IPS DF 19.7 (cell line): ENCODE measurements at regions not wholly inside any gene's neighbourhood (a gene's known extent, or its start where the extent isn't known, plus 50 kb on each side); places are given as distances from the start of the nearest gene placed in this dataset.

Source experiments
- DNase-seq: peaks from one replicate; pipeline ENCODE4 v3.0.0-alpha.2; 2013; ENCODE audit warnings: low read depth, low spot score

DNA sequence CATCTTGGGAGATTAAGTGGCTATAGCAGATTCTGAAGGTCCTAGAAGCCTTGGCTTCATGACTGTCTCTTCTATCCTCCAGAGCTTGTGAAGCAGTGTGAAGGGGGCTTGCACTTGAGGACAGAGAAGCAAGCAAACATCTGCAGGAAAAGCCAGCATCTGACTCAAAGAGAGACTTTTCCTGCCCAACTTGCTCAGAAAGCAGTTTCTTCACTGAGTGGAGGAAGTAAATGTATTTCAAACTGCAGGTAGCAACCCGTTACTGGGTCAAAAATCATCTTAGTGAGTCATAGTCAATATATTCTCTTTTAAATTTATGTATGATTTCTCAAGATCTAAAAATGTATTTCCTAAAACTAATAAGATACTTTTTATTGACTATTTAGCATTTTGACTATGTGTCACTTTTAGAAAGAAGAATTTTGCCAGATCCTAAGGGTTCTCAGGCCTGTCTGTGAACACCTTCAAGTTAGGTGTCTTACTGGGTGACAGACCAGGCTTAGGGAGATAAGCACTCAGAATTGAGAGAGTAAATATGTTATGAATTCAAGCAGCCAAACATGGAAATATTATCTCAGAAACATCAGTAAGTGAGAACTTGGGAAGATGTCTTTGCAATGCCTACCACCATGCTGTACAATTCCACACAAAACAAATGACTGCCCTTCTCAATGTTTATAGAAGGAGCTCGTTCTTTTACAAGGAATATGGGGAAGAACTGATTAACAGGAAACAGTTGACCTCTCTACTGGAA lies 72.6 kb upstream of the DMAC1 start:
- no peak for DNase-seq

DNA sequence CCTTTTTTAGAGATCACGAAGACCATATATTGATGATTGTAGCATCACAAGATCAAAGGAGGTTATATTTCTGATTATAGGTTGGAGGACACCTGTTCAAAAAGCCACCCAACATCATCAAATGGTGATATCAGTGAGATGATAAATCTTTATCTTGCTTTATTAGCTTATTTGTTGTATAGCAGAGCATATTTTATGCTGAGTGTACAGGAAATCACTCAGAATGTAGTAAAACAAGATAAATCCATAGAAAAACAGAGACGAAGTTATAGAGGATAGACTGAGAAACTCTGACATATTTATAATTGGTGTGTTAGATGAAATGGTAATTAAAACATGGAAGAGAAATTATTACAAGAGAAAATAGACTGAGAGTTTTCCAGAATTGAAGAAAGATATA lies 69.8 kb upstream of the DMAC1 start:
- DNase-seq: no peak

DNA sequence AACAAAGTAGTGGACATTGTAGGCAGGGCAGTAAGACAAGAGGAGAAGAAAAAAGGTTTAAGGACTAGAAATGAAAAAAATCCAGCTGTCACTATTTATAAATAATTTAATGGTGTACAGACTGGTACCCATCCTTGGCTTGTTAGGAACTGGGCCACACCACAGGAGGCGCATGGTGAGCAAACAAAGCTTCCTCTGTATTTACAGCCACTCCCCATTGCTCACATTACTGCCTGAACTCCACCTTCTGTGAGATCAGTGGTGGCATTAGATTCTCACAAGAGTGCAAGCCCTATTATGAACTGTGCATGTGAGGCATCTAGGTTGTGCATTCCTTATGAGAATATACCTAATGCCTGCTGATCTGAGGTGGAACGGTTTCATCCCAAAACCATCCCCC lies 62.6 kb upstream of the DMAC1 start:
- DNase-seq: no peak

DNA sequence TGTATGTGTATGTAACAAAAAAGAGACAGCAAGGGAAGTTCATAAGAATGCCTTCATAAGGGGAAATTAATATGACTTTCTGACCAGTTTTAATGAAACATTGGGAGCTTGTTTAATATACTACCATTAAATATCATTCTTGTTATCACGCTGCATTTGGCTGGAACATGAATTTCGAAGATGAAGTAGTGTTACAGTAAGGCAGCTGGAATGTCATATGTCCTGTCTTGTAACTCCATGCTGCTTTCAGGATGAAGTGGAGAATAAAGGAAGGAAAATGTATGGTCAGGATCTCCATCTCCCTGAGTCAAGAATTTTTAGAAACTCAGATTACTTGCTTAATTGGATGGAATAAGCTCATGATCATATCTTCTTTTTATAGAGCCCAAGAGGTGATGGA lies 61.5 kb upstream of the DMAC1 start:
- DNase-seq: no peak

GRCh38 chr9:7860335-7860709 lies 60.7 kb upstream of the DMAC1 start:
- no peak for DNase-seq

DNA sequence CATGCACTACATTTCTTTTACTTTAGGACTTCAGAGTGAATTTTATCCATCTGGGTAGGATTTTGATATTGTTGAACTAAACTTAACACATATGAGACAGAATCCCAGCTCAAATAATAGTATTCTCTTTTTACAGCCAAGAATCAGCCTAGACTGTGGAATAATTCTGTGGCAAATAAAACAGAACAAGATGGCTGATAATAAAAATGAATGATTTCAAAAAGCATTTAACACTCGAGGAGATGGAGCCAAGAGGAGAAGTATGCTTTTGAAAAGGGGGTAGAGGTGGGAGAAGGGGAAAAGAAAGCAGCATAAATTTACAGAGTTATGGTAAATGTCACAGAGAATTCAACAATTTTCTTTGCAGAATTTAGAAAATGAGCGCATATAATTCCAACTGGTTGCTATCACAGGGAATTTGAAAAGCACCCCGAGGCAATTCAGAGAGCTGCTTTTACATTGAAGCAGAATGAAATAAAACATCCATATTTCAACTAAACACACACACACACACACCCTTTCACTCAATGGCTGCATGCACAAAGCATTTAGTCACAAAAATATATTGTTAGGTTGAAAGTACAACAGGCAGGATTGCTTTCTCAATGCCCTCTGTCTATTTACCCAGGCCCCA lies 60.2 kb upstream of the DMAC1 start:
- DNase-seq: no peak

- DNase-seq: no peak
Observed at GRCh38 chr9:7858166-7858565, 58.6 kb upstream of the DMAC1 start.

GRCh38 chr9:7854763-7855162 lies 55.2 kb upstream of the DMAC1 start:
- no peak for DNase-seq
